ENCODE measurements at regions not wholly inside any gene's neighbourhood (a gene's known extent, or its start where the extent isn't known, plus 50 kb on each side); places are given as distances from the start of the nearest gene placed in this dataset.

DNA sequence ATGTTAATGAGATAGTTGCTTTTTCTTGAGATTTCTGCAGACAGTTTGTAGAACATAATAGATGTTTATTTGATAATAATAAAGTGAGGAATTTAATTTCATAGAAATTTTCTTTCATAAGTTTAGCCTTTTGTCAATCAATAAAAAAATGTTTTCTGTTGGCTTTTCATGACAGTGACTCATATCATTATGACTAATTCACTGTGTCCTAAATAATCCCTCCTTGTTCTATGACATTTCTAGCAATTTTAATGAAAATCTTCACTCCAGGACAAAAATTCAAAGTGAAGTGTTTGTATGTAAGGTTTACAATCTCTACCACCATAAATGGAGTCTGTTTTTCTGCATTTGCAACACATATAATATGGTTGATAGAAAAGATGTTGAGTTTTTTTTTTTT lies 109.9 kb downstream of the UTRN start:
- TF ChIP-seq, protein P1, sequence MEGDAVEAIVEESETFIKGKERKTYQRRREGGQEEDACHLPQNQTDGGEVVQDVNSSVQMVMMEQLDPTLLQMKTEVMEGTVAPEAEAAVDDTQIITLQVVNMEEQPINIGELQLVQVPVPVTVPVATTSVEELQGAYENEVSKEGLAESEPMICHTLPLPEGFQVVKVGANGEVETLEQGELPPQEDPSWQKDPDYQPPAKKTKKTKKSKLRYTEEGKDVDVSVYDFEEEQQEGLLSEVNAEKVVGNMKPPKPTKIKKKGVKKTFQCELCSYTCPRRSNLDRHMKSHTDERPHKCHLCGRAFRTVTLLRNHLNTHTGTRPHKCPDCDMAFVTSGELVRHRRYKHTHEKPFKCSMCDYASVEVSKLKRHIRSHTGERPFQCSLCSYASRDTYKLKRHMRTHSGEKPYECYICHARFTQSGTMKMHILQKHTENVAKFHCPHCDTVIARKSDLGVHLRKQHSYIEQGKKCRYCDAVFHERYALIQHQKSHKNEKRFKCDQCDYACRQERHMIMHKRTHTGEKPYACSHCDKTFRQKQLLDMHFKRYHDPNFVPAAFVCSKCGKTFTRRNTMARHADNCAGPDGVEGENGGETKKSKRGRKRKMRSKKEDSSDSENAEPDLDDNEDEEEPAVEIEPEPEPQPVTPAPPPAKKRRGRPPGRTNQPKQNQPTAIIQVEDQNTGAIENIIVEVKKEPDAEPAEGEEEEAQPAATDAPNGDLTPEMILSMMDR (conservative IDR thresholded peaks at IDR 0.05): no peak
- no peak for TF ChIP-seq ZFX (IDR thresholded peaks at IDR 0.05)

Data from C4-2B (cell line).